ENCODE measurements at regions not wholly inside any gene's neighbourhood (a gene's known extent, or its start where the extent isn't known, plus 50 kb on each side); places are given as distances from the start of the nearest gene placed in this dataset.

- intact Hi-C loops (cut with DNase I, micrococcal nuclease), result no loop called here
- ATAC-seq (no peak), DNase-seq (no peak)
Measured at GRCh38 chr14:58824106-58824505, 186.3 kb downstream of the DACT1 start.

- intact Hi-C loops (cut with DNase I, micrococcal nuclease), result no loop called here
- no peak for ATAC-seq
- no peak for DNase-seq
Measured at GRCh38 chr14:58824796-58825195, 187.0 kb downstream of the DACT1 start.

- DNase-seq (no peak), ATAC-seq (no peak)
- intact Hi-C loops (cut with DNase I, micrococcal nuclease), result no loop called here
Measured at GRCh38 chr14:58825606-58826005, 187.8 kb downstream of the DACT1 start.

GRCh38 chr14:58826845-58827686 is 189.3 kb downstream of the DACT1 start:
- intact Hi-C loops (cut with DNase I, micrococcal nuclease), result no loop called here
- ATAC-seq, result peak; percentile 48
- no peak for DNase-seq

- intact Hi-C loops (cut with DNase I, micrococcal nuclease), result no loop called here
- no peak for DNase-seq
- no peak for ATAC-seq
Measured at GRCh38 chr14:58828298-58828697, 190.5 kb downstream of the DACT1 start.

GRCh38 chr14:58829594-58829993 is 191.8 kb downstream of the DACT1 start:
- intact Hi-C loops (cut with DNase I, micrococcal nuclease), result no loop called here
- DNase-seq, result no peak
- peak; percentile 97 for ATAC-seq

- ATAC-seq (no peak), DNase-seq (no peak)
- intact Hi-C loops (cut with DNase I, micrococcal nuclease), result no loop called here
Measured at GRCh38 chr14:58830121-58830520, 192.4 kb downstream of the DACT1 start.

- intact Hi-C loops (cut with DNase I, micrococcal nuclease), result no loop called here
- ATAC-seq, result no peak
- no peak for DNase-seq
Measured at GRCh38 chr14:58832095-58832521, 194.3 kb downstream of the DACT1 start.

- intact Hi-C loops (cut with DNase I, micrococcal nuclease), result no loop called here
- ATAC-seq (no peak), DNase-seq (no peak)
Measured at GRCh38 chr14:58833634-58834378, 196.0 kb downstream of the DACT1 start.

GRCh38 chr14:58836303-58836974 is 198.7 kb downstream of the DACT1 start:
- ATAC-seq, result peak; percentile 66
- intact Hi-C loops (cut with DNase I, micrococcal nuclease), result no loop called here
- DNase-seq, result no peak

GRCh38 chr14:58839233-58839632 is 201.5 kb downstream of the DACT1 start:
- intact Hi-C loops (cut with DNase I, micrococcal nuclease), result no loop called here
- ATAC-seq, result no peak
- DNase-seq, result no peak

- intact Hi-C loops (cut with DNase I, micrococcal nuclease), result no loop called here
- DNase-seq (no peak), ATAC-seq (no peak)
Measured at GRCh38 chr14:58844544-58844943, 206.8 kb downstream of the DACT1 start.

GRCh38 chr14:58846682-58847465 is 209.1 kb downstream of the DACT1 start:
- DNase-seq (no peak), ATAC-seq (no peak)
- intact Hi-C loops (cut with DNase I, micrococcal nuclease), result no loop called here

- intact Hi-C loops (cut with DNase I, micrococcal nuclease), result no loop called here
- no peak for ATAC-seq
- DNase-seq, result no peak
Measured at GRCh38 chr14:58848365-58848764, 210.6 kb downstream of the DACT1 start.

- DNase-seq (no peak), ATAC-seq (peak; percentile 59)
Measured at GRCh38 chr14:58849601-58850000, 211.8 kb downstream of the DACT1 start.

GRCh38 chr14:58850011-58850410 is 212.2 kb downstream of the DACT1 start:
- ATAC-seq (no peak), DNase-seq (no peak)
- intact Hi-C loops (cut with DNase I, micrococcal nuclease), result no loop called here

More at GRCh38 chr14:58849601-58850000, 211.8 kb downstream of the DACT1 start:
- intact Hi-C loops (cut with DNase I, micrococcal nuclease), result no loop called here

GRCh38 chr14:58861586-58861985 is 223.8 kb downstream of the DACT1 start:
- intact Hi-C loops (cut with DNase I, micrococcal nuclease), result no loop called here
- ATAC-seq, result no peak
- DNase-seq, result no peak

- ATAC-seq (no peak), DNase-seq (no peak)
- intact Hi-C loops (cut with DNase I, micrococcal nuclease), result no loop called here
Measured at GRCh38 chr14:58862416-58863160, 224.8 kb downstream of the DACT1 start.

Data from left colon (tissue), 2 donors.